ENCODE measurements at regions not wholly inside any gene's neighbourhood (a gene's known extent, or its start where the extent isn't known, plus 50 kb on each side); places are given as distances from the start of the nearest gene placed in this dataset.

DNA sequence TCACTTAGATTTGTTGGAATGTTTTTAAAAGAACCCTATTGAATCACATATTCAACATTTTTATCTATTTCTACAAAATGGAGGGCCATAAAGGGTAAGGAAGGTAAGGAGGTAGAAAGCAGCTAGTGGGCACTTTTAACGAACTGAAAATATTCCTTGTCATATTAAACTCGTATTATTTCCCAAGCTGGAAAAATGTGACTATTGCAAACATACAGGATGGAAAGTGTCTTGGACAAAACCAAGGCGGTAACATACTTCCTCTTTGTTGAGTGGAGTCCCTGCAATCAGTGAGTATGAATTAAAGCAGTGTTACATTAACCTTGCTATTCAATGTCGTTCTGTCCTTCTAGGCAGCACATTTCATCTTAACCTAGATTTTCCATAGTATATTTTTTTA lies 165.6 kb downstream of the RCN1 start:
- Histone ChIP-seq H3K4me3 (ENCODE audit: low read depth, low read length) (no peak overlapping the region), H3K27me3 (ENCODE audit: control insufficient read depth, insufficient read depth, low read length) (peaks cover 3% of the 10 kb centered on the region), H3K9me3 (ENCODE audit: control insufficient read depth, insufficient read depth, low read length) (peaks cover 2% of the 10 kb centered on the region; the same call in 1 of the 2 replicates), H3K27ac (ENCODE audit: low read depth, low read length) (no peak overlapping the region)
- ChIA-PET POLR2A (no interaction called here), CTCF (no interaction called here)
- TF ChIP-seq, protein P1, sequence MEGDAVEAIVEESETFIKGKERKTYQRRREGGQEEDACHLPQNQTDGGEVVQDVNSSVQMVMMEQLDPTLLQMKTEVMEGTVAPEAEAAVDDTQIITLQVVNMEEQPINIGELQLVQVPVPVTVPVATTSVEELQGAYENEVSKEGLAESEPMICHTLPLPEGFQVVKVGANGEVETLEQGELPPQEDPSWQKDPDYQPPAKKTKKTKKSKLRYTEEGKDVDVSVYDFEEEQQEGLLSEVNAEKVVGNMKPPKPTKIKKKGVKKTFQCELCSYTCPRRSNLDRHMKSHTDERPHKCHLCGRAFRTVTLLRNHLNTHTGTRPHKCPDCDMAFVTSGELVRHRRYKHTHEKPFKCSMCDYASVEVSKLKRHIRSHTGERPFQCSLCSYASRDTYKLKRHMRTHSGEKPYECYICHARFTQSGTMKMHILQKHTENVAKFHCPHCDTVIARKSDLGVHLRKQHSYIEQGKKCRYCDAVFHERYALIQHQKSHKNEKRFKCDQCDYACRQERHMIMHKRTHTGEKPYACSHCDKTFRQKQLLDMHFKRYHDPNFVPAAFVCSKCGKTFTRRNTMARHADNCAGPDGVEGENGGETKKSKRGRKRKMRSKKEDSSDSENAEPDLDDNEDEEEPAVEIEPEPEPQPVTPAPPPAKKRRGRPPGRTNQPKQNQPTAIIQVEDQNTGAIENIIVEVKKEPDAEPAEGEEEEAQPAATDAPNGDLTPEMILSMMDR (IDR thresholded peaks at IDR 0.05; ENCODE audit: low read depth, low read length): no peak
- no peak for DNase-seq (ENCODE audit: low read depth, low spot score)

DNA sequence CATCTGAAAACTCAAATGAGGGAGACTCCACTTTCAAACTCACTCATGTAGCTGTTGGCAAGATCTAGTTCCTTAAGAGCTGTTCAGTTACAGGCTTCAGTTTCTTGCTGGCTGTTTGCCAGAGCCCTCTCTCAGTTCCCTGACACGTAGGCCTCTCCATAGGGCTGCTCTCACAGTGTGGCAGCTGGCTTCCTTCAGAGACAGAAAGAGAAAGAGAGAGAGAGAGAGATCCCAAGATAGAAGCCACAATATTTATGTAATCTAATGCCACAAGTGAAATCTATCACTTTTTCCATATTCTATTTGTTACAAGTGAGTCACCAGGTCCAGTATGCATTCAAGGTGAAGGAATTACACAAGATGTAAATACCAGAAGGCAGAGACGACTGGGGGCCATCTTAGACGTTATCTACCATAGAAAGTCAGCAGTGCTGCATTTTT lies 168.8 kb downstream of the RCN1 start:
- ChIA-PET CTCF (interaction anchor here (1.8 kb wide), 1 partner anchor 38 kb away, joined by 5 read pairs; no protein-coding TSS in a partner anchor), POLR2A (interaction anchor here (0.7 kb wide), 1 partner anchor 52 kb away, joined by 3 read pairs; no protein-coding TSS in a partner anchor)
- Histone ChIP-seq H3K9me3 (ENCODE audit: control insufficient read depth, insufficient read depth, low read length) (peaks cover 2% of the 10 kb centered on the region; the same call in 1 of the 2 replicates), H3K4me3 (ENCODE audit: low read depth, low read length) (no peak overlapping the region), H3K27ac (ENCODE audit: low read depth, low read length) (no peak overlapping the region), H3K27me3 (ENCODE audit: control insufficient read depth, insufficient read depth, low read length) (peaks cover 5% of the 10 kb centered on the region)
- DNase-seq (ENCODE audit: low read depth, low spot score): peak; percentile 80
- TF ChIP-seq, protein P1 (IDR thresholded peaks at IDR 0.05; ENCODE audit: low read depth, low read length): no peak

DNA sequence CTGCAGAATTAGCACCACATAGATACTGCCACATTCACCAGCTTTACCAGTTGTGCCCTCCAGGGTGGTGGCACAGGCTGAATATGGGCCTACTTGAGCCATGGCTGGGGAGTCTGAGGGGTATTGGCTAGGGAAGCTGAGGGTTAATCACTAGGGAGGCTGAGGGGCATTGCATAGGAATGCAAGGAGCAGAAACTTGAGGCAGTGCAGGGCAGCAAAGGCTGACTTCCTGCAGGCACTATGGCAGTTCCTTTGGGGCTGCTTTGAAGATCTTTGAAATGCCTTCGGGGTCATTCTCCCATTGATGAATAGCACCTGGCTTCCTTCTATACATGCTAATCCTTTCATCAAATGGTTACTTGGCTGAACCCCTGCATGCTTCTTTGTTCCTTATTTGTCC lies 171.5 kb downstream of the RCN1 start:
- POLR2A ChIA-PET: no interaction called here
- CTCF ChIA-PET: no interaction called here
- peaks cover 2% of the 10 kb centered on the region; the same call in 1 of the 2 replicates for H3K9me3 ChIP-seq (ENCODE audit: control insufficient read depth, insufficient read depth, low read length)
- no peak for DNase-seq (ENCODE audit: low read depth, low spot score)
- no peak overlapping the region for H3K27ac ChIP-seq (ENCODE audit: low read depth, low read length)
- TF ChIP-seq, protein P1 (IDR thresholded peaks at IDR 0.05; ENCODE audit: low read depth, low read length): no peak
- H3K4me3 ChIP-seq (ENCODE audit: low read depth, low read length): no peak overlapping the region
- H3K27me3 ChIP-seq (ENCODE audit: control insufficient read depth, insufficient read depth, low read length): peaks cover 6% of the 10 kb centered on the region

DNA sequence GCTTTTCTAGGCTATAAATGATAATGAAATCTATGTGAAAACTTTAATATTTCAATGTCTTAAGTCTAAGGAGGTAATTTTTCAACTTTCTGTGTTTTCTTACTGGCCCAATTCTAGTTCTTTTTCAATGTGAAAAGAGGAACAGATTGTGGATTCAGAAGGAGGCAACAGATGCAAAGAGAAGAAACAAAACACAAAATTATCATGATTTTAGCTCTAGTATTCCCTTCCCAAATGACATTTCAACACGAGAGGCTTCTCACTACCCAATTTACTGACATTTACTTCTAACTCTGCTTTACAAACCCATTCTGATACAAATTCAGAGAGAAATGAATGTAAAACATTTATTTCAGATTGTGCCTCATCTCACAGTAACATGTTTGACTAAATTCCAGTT lies 169.4 kb downstream of the WT1 start:
- TF ChIP-seq, protein P1 (IDR thresholded peaks at IDR 0.05; ENCODE audit: low read depth, low read length): no peak
- DNase-seq (ENCODE audit: low read depth, low spot score): no peak
- Histone ChIP-seq H3K4me3 (ENCODE audit: low read depth, low read length) (no peak overlapping the region), H3K9me3 (ENCODE audit: control insufficient read depth, insufficient read depth, low read length) (no peaks in the 10 kb centered on the region), H3K27me3 (ENCODE audit: control insufficient read depth, insufficient read depth, low read length) (peaks cover 6% of the 10 kb centered on the region), H3K27ac (ENCODE audit: low read depth, low read length) (no peak overlapping the region)
- ChIA-PET CTCF (no interaction called here), POLR2A (no interaction called here)

DNA sequence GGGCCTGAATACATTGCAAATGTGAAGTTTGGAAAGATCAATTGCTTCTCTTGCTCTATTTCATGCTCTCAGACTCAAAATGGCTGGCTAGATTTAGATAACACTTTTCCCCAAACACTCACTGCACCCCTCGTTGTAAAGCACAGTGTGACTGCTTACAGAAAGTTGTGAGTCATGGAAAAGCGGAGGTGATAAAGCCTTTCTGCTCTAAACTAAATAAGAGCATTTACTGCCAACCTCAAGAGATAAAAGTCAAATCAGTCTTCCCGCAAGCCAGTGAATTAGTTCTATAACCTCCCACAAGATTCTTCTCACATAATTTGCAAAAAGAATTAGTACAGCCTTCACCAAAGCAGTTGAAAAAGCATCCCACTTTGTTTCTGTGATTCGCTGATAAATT lies 168.7 kb downstream of the WT1 start:
- POLR2A ChIA-PET: no interaction called here
- TF ChIP-seq, protein P1 (IDR thresholded peaks at IDR 0.05; ENCODE audit: low read depth, low read length): no peak
- no peak for DNase-seq (ENCODE audit: low read depth, low spot score)
- H3K27ac ChIP-seq (ENCODE audit: low read depth, low read length): no peak overlapping the region
- H3K4me3 ChIP-seq (ENCODE audit: low read depth, low read length): no peak overlapping the region
- peaks cover 6% of the 10 kb centered on the region for H3K27me3 ChIP-seq (ENCODE audit: control insufficient read depth, insufficient read depth, low read length)
- CTCF ChIA-PET: no interaction called here
- H3K9me3 ChIP-seq (ENCODE audit: control insufficient read depth, insufficient read depth, low read length): no peaks in the 10 kb centered on the region
